GM18873 (cell line): ENCODE measurements at regions not wholly inside any gene's neighbourhood (a gene's known extent, or its start where the extent isn't known, plus 50 kb on each side); places are given as distances from the start of the nearest gene placed in this dataset.
A peak's percentile ranks its signal among the peaks of the same experiment; 100 is the strongest.
"Not testable (repeated sequence)": the region's sequence is repeated elsewhere in the genome, so short reads cannot be mapped to it uniquely, and the experiment has no call there.

Source experiments
- ATAC-seq: cut with Tn5 transposase; IDR thresholded peaks from one replicate; pipeline ENCODE4 v1.9.1; 2021; ENCODE audit warnings: mild to moderate bottlenecking, moderate library complexity, moderate number of reproducible peaks; ENCODE audit not compliant: unreplicated experiment, low FRiP score

DNA sequence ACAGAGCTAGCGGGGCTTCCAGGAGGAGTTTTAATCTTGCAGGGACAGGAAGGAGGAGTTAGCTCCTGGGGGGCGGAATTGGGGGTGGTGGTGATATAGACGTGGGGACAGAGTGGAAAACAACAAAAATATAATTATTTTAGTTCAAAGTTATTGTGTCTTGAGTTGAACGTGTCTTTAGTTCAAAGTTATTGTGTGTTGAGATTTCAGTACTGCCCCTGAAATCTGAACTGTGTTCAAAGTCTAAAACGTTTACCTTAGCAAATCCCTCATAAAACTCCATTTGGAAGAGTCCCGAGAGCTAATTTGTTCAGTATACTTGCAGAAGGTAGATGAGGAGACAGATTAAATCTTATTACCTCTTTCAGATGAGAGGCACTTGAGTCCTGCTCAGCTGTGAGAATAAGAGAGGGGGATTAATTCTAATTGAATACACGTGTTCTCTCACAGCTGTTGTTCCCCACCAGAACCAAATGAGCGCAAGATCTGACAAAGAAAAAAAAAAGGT is 132.4 kb upstream of the ALDH3B2 start:
- not testable (repeated sequence) for ATAC-seq

DNA sequence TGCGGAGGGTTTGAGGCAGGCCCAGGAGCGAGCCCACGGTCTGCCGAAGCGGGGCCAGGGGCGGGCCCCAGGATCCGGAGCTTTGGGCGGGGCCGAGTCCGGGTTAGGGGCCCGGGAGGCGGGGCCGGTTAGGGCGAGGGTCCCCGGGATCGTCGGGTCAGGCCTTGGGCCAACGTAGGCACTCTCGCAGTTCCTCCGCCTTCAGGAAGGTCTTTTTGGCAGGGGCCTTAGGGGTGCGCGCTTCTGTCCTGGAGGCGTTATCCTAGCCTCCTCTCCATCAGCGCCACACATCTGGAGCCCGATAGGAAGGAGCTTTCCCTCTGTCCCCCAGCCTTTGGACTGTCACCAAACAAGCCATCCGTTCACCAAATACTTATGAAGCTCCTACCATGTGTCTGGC is 131.8 kb upstream of the ALDH3B2 start:
- ATAC-seq = not testable (repeated sequence)

DNA sequence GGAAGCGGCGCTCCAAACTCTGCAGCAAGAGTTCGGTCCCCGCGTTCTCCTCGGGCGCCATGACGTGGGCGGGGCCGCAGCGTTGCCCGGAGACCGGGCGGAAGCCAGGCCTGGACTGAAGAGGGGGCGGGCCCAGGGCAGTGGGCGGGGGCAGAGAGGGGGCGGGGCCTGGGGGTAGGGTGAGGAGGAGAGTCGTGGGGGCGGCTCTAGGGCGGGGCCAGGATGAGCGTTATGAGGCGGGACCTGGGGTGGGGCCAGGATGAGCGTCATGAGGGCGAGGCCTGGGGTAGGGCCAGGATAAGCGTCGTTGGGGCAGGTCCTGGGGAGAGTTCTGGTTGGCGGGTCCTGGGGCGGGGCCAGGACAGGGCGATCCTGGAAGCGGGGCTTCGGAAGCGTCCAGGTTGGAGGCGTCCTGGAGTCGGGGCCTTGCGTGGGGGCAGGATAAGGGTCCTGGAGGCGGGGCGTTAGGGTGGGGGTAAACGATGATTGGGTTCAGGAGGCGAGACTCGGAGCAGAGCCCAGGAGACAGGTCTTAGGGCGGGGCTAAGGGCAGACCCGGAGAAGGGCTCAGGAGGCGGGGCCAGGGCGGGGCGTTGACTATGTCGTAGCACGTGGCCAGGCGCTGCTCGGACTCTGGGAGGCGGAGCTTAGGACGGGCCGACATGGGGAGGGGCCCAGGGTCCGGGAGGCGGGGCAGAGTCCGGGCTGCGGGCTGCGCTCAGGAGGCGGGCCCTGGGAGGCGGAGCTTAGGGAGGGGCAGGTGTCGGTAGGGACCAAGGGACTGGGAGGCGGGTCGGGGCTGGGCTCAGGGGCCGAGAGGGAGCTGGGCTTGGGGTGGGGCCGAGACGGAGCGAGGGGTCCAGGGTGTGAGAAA is 131.1 kb upstream of the ALDH3B2 start:
- ATAC-seq = peak; percentile 59

DNA sequence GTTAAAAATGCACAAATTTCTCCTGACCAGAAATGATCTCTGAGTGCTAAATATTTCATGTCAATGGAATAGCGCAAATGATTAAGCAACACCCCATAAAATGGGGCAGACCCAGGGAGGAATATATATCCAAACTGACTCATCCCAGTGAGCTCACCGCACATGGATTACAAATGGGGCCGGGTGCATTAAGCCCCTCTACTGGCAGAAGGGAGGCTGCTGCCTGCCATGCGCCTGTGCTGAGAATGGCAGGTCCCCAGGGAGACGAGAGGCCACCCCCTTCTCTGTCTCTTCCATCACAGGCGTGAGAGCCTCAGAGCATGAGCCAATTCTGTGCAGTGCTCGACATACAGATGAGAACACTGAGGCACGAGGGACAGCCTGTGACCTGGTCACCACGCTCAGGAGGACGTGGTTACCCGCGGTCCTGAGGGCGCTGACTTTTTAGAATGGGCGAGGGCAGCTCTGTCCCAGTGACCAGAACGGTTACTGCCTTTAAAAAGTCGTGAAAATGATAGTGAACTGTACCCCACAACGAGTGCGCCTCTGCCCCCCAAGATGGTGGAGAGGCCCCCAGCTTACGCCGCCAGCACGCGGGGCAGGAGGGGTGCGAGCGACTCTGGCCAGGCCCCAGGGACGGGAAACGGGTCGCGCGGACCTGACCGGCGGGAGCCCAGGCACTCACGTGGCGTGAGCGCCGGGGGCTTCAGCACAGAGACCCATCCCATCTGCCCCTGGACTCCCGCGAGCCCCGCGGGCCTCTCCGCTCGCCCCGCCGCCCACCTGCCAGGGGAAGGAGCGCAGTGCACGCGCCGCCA is 130.2 kb upstream of the ALDH3B2 start:
- peak; percentile 32 for ATAC-seq

DNA sequence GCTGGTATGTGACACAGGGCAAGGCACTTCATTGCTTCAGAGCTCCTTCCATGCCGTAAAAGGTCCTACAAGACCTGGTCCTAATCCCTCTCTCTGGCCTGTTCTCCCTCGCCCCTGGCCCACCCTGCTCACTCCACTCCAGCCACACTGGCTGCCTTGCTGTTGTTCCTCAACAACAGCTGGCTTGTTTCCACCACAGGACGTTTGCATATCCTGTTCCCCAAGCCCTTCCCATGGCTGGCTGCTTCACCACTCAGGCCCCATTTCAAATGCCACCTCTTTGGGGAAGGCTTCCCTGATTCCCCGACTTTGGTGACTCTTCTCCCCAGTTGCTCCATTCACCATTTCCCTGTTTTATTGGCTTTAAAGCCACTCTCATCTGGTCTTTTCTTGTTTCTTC is 129.1 kb upstream of the ALDH3B2 start:
- not testable (repeated sequence) for ATAC-seq

DNA sequence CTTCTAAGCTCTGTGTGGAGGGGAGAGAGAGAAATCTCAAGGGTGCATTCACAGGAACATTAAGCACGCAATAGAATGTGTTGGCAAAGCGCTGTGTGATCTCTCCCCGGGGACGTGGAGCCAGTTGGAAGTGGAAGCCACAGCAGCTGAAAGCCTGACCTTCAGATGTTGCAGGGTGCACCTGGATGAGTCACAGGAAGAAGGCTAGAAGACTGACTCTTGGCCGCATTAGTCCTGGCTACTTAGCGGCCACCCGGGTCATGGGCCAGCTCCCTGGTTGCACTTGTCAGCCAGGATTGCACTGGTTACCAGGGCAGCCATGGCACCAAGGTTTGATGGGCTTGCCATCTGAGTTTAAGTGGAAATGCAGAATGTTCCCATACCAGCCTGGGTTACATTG is 128.6 kb upstream of the ALDH3B2 start:
- ATAC-seq = not testable (repeated sequence)

DNA sequence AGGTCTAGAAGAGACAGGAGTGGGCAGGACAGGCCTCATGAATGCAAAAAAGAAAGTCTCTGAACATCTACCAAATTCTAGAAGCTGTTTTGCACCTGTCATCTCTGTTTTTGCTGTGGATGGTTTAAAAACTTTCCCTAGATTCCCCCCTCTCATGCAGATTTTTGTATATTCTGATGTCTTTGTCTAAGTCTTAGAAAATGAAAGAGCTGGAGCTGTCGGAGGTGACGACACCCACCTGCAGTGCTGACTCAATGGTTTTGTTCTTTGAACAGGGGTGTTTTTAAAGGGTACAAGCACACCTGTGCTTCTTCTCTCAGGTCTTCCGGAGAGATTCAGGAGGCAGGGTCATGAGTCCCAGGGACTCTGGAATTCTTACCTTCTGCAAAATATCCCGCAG is 128.2 kb upstream of the ALDH3B2 start:
- not testable (repeated sequence) for ATAC-seq

DNA sequence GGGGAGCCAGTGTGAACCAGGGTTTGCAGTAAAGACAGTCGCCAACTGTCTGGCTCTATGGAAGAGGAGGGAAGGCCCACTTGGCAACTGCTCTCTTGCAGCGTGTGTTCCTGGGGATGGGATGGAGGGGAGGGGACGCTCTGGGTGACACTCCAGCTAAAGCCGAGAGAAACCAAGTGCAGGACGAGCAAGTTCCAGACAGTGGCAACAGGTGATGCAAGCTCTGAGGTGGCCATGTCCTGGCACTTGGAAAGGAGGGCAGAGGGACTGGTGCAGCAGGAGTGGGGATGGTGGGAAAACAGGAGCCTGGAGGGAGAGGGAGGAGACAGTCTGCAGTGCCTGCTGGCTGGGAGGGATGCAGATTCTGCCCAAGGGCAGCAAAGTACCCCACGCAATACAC is 127.0 kb upstream of the ALDH3B2 start:
- not testable (repeated sequence) for ATAC-seq

DNA sequence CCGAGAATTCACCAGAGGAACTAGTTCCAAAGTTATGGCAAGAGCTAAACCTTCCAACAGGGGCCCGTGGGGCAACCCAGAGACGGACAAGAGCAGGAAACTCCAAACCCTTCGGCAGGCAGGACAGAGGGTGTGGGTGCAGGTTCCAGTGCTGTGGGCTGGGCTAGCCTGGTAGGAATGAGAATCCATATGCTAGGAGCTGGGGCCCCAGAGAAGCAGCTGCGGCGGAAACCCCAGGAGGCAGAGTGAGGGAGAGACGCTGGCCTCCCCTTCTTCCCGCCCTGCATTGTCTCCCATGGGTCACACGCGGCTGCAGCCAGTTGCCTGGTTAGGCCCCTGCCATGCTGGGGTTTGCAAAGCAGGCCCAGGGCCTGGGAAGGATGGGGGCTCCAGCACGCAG is 126.2 kb upstream of the ALDH3B2 start:
- ATAC-seq = not testable (repeated sequence)

DNA sequence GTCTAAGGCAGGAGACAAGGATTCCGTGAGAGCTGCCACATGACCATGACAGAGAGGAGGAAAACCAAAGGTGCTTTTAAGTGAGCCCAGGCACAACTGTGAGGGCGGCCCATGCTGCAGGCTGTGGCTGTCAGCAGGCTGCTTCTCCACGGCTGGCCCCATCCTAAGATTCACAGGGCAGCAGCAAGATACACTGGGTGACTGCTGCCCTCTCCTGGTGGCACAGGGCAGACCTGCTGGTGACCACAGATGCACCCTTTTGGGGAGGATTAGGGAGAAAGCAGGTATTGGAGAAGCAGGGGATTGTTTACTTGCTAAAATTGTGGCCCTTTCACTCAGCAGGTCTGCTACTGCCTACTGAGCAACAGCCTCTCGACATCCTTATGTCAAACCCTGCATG is 125.4 kb upstream of the ALDH3B2 start:
- not testable (repeated sequence) for ATAC-seq

DNA sequence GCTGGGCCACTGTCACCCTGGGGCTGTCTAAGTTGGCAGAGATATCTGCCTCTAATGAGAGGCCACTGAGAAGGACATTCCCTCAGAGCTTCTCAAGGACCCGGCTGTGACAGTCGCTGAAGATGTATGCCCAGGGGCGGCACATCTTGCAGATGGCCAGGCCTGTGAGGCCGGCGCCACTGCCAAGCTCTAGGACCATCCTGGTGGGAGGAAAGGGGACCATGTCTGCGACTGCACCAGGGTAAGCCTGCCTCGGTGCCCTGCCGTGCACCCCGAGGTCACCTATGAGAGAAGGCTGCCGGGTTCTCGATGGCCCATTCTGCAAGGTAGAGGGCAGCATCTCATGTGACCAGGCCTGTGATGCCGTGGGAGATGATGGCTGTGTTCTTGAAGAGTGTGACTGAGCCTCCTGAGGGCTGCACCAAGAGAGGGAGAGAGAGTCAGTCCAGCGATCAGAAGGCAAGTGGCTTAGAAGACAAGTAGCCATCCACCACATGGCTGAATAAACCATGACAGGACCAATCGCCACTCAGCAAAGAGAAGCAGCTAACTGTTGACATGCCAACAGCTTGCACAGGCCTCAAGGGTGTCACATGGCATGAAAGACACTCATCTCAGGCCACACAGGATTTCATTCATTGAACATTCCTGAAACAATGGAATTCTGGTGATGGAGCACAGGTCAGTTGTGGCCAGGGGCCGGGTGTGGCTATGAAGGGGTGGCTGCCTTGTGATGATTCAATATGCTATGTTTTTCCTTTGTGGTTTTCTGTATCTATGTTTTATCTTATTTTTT is 123.5 kb upstream of the ALDH3B2 start:
- ATAC-seq = not testable (repeated sequence)

DNA sequence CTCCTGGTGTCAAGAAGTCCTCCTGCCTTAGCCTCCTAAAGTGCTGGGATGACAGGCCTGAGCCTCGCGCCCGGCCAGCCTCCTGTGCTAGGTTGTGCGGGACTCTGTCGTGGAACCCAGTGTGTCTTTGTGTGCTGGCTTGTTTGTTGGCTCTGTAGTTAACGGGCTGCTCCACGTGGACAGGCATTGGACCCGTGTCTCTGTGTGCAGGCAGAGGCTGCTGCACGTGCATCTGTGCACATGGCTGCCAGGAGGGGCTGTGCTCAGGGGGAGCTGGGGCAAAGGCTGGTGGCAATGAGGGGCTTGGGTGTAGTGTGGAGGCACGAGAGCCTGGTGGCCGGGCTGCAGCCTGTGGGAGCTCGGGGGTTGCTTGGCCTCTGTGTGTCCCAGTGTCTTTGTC is 121.3 kb upstream of the ALDH3B2 start:
- no peak for ATAC-seq

DNA sequence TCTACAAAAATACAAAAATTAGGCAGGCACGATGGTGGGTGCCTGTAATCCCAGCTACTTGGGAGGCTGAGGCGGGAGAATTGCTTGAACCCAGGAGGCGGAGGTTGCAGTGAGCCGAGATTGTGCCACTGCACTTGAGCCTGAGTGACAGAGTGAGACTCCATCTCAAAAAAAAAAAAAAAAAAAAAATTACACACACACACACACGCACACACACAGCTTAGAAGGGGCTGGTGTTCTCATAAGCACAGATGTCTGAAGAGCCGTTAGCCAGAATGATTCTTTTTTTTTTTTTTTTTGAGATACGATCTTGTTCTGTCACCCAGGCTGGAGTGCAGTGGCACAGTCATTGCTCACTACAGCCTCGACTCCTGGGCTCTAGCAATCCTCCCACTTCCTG is 119.3 kb upstream of the ALDH3B2 start:
- ATAC-seq = not testable (repeated sequence)

DNA sequence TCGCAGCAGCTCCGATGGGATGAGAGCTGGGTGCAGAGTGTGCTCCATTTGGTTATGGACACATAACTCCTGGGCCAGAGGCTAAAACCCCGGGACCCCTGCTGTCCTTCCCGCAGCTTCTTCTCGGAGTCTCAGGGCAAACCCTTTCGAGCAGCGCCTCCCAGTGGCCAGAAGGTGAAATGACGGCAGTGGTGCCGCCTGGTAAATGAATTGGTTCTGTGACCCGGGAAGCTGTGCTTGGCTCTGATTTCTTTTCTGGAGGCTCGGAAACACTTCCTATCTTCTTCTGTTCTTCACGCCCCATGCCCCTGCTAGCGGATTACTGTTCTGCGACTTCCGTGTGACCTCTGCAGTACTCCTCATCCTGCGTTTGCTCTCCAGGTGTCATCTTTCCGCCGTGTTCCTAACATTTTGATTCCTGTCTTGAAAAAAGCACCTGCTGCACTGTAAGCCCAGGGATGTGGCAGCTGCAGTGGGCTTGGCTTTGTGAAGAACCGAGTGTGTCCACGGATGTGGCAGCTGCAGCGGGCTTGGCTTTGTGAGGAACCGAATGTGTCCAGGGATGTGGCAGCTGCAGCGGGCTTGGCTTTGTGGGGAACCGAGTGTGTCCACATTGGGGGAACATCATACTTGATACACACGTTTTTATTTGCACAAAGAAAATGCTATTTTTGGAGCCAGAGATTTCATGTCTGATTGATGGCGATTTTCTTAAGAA is 118.0 kb upstream of the ALDH3B2 start:
- not testable (repeated sequence) for ATAC-seq

DNA sequence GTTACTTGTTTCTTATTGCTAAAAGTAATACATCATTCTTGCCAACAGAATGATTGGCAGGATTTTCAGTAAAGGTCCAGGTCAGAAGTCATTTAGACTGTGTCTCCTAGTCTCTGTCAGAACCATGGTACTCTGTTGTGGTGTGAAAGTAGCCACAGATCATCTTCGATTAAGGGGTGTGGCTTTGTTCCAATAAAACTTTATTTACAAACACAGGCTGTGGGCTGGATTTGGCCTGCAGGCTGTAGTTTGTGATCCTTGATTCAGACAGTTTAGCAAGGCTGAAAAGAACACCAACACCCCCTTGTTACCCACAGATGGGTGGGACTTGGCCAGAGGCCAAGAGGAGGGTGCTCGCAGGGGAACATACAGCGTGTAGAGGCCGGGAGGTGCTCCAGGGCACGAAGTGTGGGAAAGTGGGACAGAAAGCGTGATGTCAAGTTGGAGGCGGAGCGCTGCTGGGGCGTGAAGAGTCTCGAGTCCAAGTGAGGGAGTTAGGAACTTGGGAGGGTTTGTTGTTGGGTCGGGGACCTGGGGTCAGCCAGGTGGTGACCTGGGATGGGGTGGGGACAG is 117.3 kb upstream of the ALDH3B2 start:
- ATAC-seq = not testable (repeated sequence)

DNA sequence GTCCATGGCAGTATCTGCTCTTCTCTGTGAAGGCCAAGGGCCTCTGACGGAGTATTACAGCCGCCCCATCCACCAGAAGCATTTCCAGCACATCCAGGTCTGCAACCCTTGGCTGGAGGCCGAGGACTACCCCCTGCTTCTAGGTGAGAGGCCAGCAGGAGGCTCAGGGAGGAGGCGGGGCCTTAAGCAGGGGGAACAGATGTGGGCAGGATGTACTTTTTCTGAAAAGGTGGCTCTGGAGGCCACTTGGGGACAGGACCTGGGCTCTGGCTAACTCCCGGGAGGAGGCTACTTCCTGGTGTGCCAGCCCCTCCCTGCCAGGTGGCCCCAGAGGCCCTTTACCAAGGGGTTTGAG is 113.9 kb upstream of the ALDH3B2 start:
- not testable (repeated sequence) for ATAC-seq

DNA sequence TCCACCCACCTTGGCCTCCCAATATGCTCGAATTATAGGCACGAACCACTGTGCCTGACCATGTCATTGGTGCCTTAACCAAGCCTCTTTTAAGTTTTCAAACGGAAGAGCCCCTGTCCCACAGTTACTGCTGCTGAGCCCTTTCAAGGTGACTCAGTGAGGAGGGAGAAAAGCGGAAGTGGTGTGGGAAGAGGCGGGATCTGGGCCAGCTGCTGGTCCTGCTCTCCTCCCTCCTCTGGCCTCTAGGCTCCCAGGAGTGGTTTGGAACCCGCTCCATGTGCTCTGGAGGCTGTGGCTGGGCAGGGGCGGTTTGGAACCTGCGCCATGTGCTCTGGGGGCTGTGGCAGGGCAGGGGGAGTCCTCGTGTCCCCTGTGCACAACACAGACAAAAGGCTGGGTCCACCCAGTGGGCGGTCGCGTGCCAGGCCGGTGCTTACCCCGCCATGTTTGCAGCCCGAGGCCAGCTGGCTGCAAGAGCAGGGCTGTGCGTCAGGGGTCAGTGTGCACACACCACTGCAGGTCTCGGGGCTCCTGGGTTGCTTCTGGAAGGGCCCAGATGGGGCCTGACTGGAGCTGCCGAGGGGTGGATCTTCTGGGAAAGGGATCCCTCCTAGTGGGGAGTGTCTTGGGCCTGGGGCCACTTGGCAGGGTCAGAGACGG is 113.4 kb upstream of the ALDH3B2 start:
- not testable (repeated sequence) for ATAC-seq

DNA sequence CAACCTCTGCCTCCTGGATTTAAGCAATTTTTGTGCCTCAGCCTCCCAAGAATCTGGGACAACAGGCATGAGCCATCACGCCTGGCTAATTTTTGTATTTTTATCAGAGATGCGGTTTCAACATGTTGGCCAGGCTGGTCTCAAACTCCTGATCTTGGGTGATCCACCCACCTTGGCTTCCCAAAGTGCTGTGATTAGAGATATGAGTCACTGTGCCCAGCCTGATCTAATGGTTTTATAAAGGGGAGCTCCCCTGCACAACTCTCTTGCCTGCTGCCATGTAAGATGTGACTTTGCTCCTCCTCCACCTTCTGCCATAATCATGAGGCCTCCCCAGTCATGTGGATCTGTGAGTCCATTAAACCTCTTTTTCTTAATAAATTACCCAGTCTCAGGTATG is 107.5 kb upstream of the ALDH3B2 start:
- not testable (repeated sequence) for ATAC-seq

DNA sequence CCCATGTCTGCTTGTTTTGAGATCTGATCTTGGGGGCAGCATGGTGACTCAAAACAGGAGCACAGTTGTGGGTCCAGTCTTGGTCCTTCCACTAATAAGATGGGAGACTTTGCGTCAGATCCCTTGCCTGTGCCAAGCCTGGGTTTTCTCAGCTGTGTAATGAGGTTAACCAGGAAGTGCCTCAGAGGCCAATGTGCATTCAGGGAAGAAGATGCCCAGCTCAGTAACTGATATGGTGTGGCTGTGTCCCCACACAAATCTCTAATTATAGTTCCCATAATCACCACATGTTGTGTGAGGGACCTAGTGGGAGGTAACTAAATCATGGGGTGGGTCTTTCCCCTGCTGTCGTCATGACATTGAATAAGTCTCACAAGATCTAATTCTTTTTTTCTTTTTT is 107.1 kb upstream of the ALDH3B2 start:
- ATAC-seq = not testable (repeated sequence)
